GM21381 (cell line): ENCODE measurements at regions not wholly inside any gene's neighbourhood (a gene's known extent, or its start where the extent isn't known, plus 50 kb on each side); places are given as distances from the start of the nearest gene placed in this dataset.

Source experiments
- ATAC-seq: cut with Tn5 transposase; IDR thresholded peaks from one replicate; pipeline ENCODE4 v1.9.1; 2021; ENCODE audit warnings: mild to moderate bottlenecking, moderate library complexity; ENCODE audit not compliant: unreplicated experiment

- no peak for ATAC-seq
Observed at GRCh38 chr6:91126876-91127275, 540.0 kb upstream of the MAP3K7 start.

- ATAC-seq = no peak
Observed at GRCh38 chr6:91117550-91117949, 530.7 kb upstream of the MAP3K7 start.

- no peak for ATAC-seq
Observed at GRCh38 chr6:91114123-91114708, 527.3 kb upstream of the MAP3K7 start.

DNA sequence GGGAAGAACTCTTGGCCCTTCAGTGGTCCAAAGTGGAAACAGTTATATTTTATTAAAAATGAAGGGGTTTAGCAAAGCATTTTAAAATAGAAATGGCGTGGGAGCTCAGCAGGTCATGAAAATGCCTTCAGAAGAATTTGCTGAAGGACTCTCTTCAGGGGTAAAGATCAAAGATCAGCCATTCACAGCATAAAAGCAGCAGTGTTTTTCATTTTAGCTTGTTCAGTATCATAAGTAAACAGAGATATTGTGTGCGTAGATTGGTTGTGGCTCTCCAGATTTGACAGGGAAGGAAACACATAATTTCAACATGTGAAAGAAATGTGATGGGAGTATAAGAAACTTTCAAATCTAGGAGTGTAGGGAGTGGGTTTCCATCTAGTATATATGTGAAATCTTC, 519.2 kb upstream of the MAP3K7 start:
- ATAC-seq = no peak

DNA sequence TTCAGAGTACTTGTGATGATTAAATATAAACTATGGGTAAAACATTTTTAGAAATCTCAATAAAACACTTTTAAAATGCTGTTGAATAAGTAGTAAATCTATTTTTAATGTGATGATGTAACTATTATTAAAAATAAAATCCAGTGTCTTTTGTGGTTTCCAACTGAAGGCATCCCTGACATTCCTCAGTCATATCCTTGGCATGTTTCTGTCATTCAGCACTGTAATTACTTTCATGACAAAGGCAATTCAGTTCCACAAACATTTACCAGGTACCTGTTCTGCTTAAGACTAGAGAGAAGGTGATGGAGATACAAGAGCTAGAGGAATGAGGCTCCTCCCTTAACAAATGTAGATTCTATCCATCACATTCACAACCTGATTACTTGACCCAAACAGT, 518.7 kb upstream of the MAP3K7 start:
- no peak for ATAC-seq

GRCh38 chr6:91099479-91099878, 512.6 kb upstream of the MAP3K7 start:
- ATAC-seq = no peak

- ATAC-seq = no peak
Observed at GRCh38 chr6:91098006-91098405, 511.1 kb upstream of the MAP3K7 start.

DNA sequence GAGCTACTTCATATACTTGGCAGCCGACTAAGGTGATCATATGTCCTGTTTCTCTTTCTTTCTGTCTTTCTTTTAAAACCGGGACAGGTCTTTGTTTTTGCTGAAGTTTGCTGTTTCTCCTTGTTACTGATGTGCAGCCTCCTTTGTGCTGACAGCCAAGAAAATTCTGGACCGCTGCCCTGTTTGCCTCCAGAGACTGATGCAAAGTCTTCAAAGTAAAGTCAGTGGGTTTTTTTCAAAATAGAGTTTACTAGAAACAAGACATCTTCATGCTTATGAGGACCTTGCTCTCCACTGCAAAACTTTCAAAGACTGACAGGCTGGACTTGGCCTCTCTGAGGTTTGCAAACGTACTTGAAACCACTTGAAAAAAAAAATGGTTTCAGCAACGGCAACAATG, 510.5 kb upstream of the MAP3K7 start:
- no peak for ATAC-seq

DNA sequence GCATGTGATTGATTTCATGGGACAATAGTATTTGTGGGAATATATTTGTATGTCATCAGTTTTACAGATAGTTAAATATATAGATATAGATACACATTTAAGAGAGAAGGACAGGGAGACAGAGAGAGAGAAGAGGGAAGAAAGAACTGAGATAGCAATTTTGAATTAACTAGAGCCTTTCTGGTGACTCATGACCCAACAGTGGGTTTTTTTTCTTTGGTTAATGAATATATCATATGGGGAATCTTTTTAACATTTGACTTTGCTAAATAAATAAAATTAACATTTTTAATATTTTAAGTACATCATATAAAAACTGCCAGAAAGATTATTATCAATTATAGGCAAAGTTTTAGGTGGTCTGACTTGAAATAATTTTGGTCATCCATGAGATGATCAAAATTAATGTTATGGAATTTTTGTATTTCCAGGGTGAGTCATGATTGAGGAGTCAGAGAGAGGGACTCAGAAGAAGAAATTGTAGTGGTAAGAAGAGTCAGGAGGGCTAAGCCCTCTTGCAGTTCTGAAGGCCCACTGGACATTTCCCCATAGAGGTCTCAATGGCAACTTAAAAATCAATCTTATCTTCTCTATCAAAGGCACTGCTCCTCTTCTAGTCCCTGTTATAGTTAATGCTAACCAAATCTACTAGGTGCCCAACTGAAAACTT, 508.1 kb upstream of the MAP3K7 start:
- ATAC-seq = no peak

- ATAC-seq = no peak
Observed at GRCh38 chr6:91094341-91094740, 507.5 kb upstream of the MAP3K7 start.

DNA sequence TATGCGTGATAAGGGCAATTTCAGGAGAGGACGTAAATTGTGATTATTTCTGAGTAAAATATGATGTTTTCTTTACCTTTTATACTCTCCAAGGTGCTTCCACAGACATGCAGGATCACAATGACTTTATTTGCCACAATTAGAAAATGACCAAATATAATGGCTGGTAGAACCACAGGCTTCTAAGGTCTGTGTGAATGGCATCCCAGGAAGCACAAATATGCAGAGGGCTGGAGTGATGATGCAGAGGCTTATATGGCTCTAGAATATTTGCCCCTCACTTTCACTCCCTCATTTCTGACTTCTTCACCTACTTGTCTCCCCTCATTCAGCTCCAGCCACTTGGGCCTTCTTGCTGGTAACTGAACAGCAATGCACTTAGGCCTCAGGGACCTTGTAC, 502.1 kb upstream of the MAP3K7 start:
- no peak for ATAC-seq

DNA sequence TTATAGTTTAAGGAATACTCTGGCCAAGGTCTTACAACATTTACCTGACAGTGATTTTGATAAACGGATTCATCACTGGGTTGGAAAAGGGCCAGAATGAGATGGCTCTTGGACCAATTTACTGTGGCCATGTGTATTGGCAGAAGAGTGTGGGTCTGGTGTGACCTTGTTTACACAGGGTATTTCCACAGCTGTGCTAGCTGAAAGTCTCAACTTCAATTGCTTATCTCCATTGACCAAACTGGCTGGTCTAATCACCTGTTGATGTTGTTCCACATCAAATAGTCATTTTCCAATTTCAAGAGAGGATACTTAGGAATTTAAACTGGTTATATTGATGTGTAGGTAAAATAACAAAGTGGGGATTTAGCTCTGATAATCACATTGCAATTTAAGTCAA, 501.6 kb upstream of the MAP3K7 start:
- no peak for ATAC-seq

GRCh38 chr6:91087908-91088307, 501.0 kb upstream of the MAP3K7 start:
- ATAC-seq = no peak

DNA sequence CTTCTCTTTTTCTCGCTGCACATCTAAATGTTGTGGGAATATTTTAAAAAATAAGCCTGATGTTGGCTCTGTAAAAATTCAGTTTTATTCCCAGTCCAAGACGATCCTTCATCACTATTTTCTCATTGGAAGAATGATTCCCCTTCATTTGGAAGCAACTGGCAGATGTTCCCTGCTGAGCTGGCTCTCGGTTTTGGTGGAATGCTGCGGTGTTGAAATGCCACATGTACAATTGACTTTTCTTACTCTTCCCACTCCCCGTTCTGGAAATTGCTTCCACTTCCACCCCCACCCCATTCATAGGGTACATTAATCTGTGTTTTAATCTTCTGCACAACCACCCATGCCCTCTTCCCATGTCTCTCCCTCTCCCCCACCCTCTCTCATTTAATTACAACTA, 496.3 kb upstream of the MAP3K7 start:
- no peak for ATAC-seq

- no peak for ATAC-seq
Observed at GRCh38 chr6:91082311-91082832, 495.5 kb upstream of the MAP3K7 start.

GRCh38 chr6:91081452-91082067, 494.7 kb upstream of the MAP3K7 start:
- ATAC-seq = peak; percentile 63

DNA sequence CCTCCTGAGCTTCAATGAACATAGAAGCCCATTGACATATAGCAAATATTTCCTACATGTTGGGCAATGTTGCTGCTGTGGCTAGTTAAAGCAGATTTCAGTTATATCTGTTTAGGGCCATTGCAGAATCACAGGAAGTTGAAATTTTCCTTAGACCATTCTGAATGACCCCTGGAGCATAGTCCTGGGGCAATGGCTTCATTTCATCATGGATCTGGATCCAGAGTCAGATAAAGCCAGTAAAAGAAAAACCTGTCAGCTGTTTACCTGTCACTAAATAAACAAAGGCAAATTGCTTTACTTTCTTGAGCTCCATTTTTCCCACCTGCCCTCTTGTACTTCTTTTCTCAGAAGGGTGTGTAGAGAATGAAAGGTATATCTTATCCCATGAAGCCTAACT, 494.0 kb upstream of the MAP3K7 start:
- no peak for ATAC-seq

GRCh38 chr6:91079969-91080368, 493.1 kb upstream of the MAP3K7 start:
- ATAC-seq = no peak

DNA sequence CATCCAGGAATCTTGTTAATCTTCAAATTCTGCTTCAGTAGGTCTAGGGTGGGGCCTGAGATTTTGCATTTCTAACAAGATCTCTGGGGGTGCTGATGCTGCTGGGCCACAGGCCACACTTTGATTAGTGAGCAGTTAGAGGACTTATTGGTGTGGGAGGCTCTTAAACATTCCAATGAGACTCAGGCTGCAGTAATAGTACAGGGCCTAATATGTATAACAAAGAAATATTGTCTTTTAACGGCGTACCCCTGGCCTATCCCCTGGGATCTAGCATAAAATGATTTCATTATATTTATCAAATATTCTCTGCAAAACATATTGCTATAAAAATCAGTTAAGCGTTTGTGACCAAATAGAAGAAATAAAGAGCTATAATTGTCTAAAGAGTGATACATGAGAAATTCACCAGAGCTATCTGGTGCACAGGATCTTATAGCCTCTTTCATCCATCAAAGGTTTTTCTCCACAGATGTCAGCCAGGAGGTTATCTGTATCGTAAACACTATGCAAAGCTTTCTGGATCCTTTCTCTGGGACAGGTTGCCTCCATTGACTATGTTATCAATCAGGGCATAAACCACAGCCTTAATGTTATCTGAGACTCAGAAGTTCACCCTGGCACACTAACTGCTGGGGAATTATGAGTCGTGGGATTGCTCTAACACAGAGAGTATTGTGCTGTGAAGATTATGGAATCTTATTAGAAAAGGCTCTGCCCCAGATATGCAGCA, 488.5 kb upstream of the MAP3K7 start:
- ATAC-seq = no peak

- ATAC-seq = no peak
Observed at GRCh38 chr6:91063362-91063761, 476.5 kb upstream of the MAP3K7 start.

DNA sequence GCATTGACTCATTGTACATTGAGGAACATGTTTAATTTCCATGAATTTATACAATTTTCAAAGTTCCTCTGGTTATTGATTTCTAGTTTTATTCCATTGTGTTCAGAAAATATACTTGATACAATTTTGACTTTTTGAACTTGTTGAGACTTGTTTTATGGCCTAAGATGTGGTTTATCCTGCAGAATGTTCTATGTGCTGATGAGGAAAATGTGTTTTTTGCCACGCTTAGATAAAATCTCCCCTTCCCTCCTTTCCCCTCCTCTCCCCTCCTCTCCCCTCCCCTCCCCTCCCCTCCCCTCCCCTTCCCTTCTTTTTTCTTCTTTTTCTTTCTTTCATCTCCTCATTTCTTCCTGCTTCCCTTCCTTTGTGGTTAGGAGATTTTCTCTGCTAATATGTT, 470.8 kb upstream of the MAP3K7 start:
- ATAC-seq = no peak

- no peak for ATAC-seq
Observed at GRCh38 chr6:91055959-91056358, 469.1 kb upstream of the MAP3K7 start.
